ENCODE measurements at regions not wholly inside any gene's neighbourhood (a gene's known extent, or its start where the extent isn't known, plus 50 kb on each side); places are given as distances from the start of the nearest gene placed in this dataset.

GRCh38 chr2:2590841-2591541 lies 259.9 kb upstream of the MYT1L start:
- FAIRE-seq = no peak
- no peak for DNase-seq (ENCODE audit: insufficient read length, low spot score)
- no peak for TF ChIP-seq CTCF (IDR thresholded peaks at IDR 0.05; ENCODE audit: insufficient read depth, missing control alignments)

DNA sequence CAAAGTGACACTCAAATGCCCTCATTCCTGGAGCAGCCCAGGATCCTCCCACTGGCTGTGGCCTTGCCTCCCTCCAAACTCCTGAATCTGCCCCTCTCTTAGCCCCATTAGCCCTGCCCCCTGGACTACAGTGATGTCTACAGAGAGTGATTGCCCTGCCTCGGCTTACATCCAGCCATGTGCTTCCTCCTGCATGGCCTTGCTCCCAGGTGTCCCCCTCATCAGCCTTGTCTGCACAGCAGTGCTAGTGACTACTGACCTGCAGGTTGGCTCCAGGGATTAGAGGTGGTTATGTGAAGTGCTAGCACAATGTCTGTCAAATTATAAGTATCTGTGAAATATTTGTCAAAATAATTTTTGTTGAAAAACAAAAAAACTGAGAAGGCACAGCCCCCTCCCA lies 259.1 kb upstream of the MYT1L start:
- no peak for TF ChIP-seq CTCF (IDR thresholded peaks at IDR 0.05; ENCODE audit: insufficient read depth, missing control alignments)
- DNase-seq (ENCODE audit: insufficient read length, low spot score) (no peak), FAIRE-seq (no peak)

DNA sequence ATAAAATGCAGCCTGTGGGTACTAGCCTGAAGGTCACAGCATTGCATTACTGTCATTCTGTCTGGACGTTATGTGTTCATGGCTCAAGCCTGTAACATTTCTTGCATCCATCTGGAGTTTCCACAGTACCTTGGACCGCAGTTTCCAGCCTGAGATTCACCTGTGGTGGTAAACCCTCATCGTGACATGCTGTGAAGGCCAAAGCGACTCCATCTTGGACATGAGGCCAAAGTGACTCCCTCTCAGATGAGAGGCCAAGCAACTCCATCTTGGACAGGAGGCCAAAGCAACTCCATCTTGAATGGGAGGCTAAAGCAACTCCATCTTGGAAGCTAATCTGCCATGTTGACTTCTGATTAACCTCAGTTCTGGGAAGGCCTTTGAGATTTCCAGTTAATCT lies 257.7 kb upstream of the MYT1L start:
- no peak for TF ChIP-seq CTCF (IDR thresholded peaks at IDR 0.05; ENCODE audit: insufficient read depth, missing control alignments)
- DNase-seq (ENCODE audit: insufficient read length, low spot score) (no peak), FAIRE-seq (no peak)

DNA sequence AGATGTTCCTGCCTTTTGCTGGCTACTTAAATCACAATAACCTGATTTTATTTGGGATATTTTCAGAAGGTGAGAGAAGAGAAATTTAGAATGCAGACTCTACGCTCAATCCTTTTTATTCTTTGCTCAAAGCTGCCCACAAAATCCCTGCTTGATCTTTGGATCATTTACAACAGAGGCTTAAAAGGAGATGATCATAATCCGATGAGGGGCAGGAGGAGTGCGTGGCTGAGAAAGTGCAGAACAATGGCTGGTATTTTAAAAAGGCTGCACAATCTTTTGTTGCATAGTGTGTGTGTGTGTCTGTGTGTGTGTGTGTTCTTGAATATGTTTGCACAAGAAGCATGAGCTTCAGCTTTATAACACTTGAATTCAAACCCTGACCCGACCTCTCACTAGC lies 256.3 kb upstream of the MYT1L start:
- FAIRE-seq (peak; percentile 97), DNase-seq (ENCODE audit: insufficient read length, low spot score) (no peak)
- TF ChIP-seq CTCF (IDR thresholded peaks at IDR 0.05; ENCODE audit: insufficient read depth, missing control alignments) = no peak

- no peak for FAIRE-seq
- no peak for TF ChIP-seq CTCF (IDR thresholded peaks at IDR 0.05; ENCODE audit: insufficient read depth, missing control alignments)
- DNase-seq (ENCODE audit: insufficient read length, low spot score) = no peak
These were observed 255.9 kb upstream of the MYT1L start for GRCh38 chr2:2586931-2587330.

- DNase-seq (ENCODE audit: insufficient read length, low spot score) (no peak), FAIRE-seq (no peak)
- no peak for TF ChIP-seq CTCF (IDR thresholded peaks at IDR 0.05; ENCODE audit: insufficient read depth, missing control alignments)
These were observed 255.1 kb upstream of the MYT1L start for GRCh38 chr2:2586068-2586776.

DNA sequence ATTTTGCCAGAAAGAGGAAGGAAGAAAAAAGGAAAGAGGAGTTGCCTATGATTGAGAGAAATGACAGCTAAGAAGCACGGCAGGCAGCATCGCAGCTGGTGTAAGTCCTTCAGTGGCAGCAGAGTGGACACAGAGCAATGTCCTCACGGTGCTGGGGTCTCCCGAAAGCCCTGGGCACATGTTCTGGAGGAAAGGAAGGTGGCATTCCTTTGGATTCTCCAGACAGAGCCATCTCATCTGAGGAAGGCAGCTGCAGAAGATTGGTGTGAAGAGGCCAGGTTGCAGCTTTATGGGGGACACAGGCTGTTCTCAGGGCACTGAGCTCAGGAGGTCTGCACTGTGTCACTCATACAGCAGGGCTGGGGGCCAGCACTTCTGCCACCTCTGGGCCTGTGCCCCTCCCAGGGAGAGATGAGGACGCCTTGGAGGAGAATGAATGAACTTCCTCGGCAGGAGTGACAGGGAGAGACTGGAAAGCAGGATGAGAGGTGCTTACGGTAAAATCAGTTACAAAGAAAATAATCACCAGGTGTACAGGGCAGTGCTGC lies 252.0 kb upstream of the MYT1L start:
- no peak for FAIRE-seq
- DNase-seq (ENCODE audit: insufficient read length, low spot score) = no peak
- no peak for TF ChIP-seq CTCF (IDR thresholded peaks at IDR 0.05; ENCODE audit: insufficient read depth, missing control alignments)

Measured in D721Med (cell line).